ENCODE measurements at regions not wholly inside any gene's neighbourhood (a gene's known extent, or its start where the extent isn't known, plus 50 kb on each side); places are given as distances from the start of the nearest gene placed in this dataset.

GRCh38 chr2:42843131-42843530 is 50.7 kb upstream of the HAAO start:
- intact Hi-C loops (cut with DNase I): loop anchor here in 1 of 10 donors (10.0 kb wide), 1 partner anchor 392 kb away; no protein-coding TSS in a partner anchor
- no peak for TF ChIP-seq CTCF (IDR thresholded peaks at IDR 0.05)
- 94 to 95% methylated on average over 6 of the region's 6 CpGs for WGBS, 2 donors
- Histone ChIP-seq H3K27ac (no peak overlapping the region), H3K36me3 (no peaks in the 10 kb centered on the region), H3K9me3 (no peaks in the 10 kb centered on the region), H3K27me3 (no peaks in the 10 kb centered on the region), H3K4me3 (no peak overlapping the region), H3K4me1 (peaks cover 0 to 31% (median 12%) of the 10 kb centered on the region in 9 donors)
- ATAC-seq (no peak), DNase-seq (no peak)

GRCh38 chr2:42842466-42842865 is 50.1 kb upstream of the HAAO start:
- intact Hi-C loops (cut with DNase I): loop anchor here in 1 of 10 donors (10.0 kb wide), 1 partner anchor 392 kb away; no protein-coding TSS in a partner anchor
- DNase-seq (no peak), ATAC-seq (no peak)
- 64 to 78% methylated on average over 4 of the region's 4 CpGs for WGBS, 2 donors
- Histone ChIP-seq H3K4me3 (no peak overlapping the region), H3K27me3 (no peaks in the 10 kb centered on the region), H3K9me3 (no peaks in the 10 kb centered on the region), H3K27ac (no peak overlapping the region), H3K36me3 (no peaks in the 10 kb centered on the region), H3K4me1 (peaks cover 0 to 31% (median 12%) of the 10 kb centered on the region in 9 donors)
- no peak for TF ChIP-seq CTCF (IDR thresholded peaks at IDR 0.05)

Data from heart right ventricle (tissue), 16 donors.